GM18909 (cell line): ENCODE measurements at regions not wholly inside any gene's neighbourhood (a gene's known extent, or its start where the extent isn't known, plus 50 kb on each side); places are given as distances from the start of the nearest gene placed in this dataset.

ENCODE experiments used
- ATAC-seq: cut with Tn5 transposase; IDR thresholded peaks from one replicate; pipeline ENCODE4 v1.9.1; 2021; ENCODE audit warnings: mild to moderate bottlenecking; ENCODE audit not compliant: unreplicated experiment, poor library complexity

DNA sequence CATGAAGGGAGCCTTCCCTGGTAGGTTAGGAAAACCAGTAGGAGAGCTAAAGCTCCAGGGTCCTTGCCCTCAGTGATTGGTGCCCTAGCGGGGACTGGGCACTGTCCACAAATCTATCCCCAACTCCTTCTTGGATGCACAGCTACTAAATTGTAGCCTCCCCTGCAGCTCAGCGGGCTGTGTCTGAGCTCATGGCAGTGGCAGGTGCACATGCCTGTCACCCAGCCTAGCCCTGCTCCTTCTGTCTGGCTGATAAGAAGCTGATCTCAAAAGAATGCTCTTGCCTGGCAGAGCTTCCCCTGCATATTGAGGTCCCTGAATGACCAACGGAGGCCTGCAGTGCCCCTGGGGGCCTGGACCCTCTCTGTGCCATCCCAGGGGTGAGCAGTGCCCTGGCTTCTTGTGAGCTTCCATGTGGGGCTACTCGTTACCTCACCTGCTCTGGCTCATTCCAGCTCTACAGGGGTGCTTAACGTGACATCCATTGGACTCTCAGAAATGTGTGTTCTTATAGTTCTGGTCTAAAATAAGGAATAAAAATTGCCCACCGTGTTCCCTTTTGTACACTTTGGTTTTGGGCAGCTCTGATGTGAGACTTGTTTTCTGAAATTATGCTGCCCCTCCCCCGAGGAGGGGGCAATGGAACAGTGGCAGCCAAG lies 59.8 kb upstream of the ANTXRL start:
- no peak for ATAC-seq

DNA sequence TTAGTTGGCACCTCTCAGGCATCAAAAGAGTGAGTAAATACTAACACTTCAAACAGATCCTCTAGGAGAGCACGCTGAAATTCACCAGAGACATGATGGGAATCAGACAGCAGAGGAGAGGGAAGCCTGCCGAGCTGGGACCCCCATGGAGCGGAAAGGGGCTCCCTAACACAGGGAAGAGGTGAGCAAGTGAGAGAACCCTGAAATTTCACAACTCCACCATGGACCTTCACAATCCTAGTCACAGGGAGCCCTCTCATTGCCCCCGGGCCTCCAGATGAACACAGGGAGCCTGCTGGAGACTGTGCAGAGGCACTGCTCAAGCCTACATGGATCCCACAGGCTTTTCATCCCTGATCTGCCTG lies 59.2 kb upstream of the ANTXRL start:
- ATAC-seq, result no peak

GRCh38 chr10:46227936-46228562 lies 58.7 kb upstream of the ANTXRL start:
- no peak for ATAC-seq

- ATAC-seq, result no peak
These were observed 58.2 kb upstream of the ANTXRL start for GRCh38 chr10:46228563-46229071.

GRCh38 chr10:46229144-46229563 lies 57.6 kb upstream of the ANTXRL start:
- ATAC-seq, result no peak

DNA sequence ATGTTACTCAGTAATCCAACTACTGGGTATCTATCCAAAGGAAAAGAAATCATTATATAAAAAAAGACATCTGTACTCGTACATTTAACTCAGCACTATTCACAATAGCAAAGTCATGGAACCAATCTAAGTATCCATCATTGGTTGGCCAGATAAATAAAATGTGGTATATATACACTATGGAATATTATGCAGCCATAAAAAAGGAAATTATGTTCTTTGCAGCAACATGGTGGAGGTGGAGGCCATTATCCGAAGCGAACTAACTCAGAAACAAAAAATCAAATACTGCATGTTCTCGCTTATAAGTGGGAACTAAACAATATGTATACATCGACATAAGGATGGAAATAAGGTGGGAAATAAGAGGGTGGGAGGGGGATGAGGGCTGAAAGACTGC lies 56.2 kb upstream of the ANTXRL start:
- no peak for ATAC-seq

GRCh38 chr10:46231087-46231486 lies 55.7 kb upstream of the ANTXRL start:
- no peak for ATAC-seq

GRCh38 chr10:46232084-46232483 lies 54.7 kb upstream of the ANTXRL start:
- no peak for ATAC-seq

- no peak for ATAC-seq
These were observed 54.1 kb upstream of the ANTXRL start for GRCh38 chr10:46232666-46233065.

GRCh38 chr10:46233181-46233580 lies 53.6 kb upstream of the ANTXRL start:
- no peak for ATAC-seq

DNA sequence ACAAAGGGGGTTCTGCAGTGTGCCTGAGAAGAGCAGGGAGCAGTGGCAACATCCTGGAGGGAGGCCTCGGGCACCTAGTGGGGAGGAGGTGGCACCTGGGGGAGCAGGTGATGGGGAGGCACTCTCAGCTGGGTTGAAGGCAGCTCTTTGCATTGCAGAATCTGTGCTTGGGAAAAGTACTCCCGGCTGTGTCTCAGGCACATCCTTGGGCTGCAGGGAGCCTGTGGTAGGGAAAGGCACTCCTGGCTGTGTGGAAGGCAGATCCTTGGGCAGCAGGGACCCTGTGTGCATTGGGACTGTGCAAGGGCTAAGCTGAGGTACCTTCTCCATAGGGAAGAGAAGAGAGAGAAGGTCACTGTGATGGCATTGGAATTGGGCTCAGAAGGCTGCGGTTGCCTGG lies 52.8 kb upstream of the ANTXRL start:
- ATAC-seq, result no peak

GRCh38 chr10:46234431-46235060 lies 52.3 kb upstream of the ANTXRL start:
- ATAC-seq, result no peak

GRCh38 chr10:46235705-46236545 lies 50.9 kb upstream of the ANTXRL start:
- no peak for ATAC-seq

DNA sequence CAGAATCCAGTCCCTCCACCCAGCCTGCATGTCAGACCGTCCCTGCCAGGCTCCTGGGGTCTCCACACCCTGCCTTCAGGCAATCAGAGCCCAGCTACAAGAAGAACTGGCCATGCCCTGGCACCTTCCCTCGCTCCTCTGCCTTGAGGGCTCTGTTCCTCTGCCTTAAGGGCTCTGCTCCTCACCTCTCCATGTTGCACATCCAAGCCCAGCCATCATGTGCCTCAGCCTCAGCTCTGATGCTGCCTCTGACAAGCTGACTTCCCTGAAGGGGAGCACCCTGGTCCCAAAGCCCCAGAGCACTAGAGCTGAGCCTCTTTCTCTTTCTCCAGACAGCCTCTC lies 50.3 kb upstream of the ANTXRL start:
- ATAC-seq, result no peak

- no peak for ATAC-seq
These were observed 49.7 kb upstream of the ANTXRL start for GRCh38 chr10:46236941-46237681.
